GM12878 (cell line): ENCODE measurements at regions not wholly inside any gene's neighbourhood (a gene's known extent, or its start where the extent isn't known, plus 50 kb on each side); places are given as distances from the start of the nearest gene placed in this dataset.

Experiments
- BHLHE40 ChIP-seq, 2 experiments: fragments of 450-650 bp in 1 of 2; IDR thresholded peaks; 2 replicates each; pipeline ENCODE4 v1.6.1; 2011 to 2017; ENCODE audit warnings: low read depth in 2 of 2, borderline replicate concordance in 1 of 2, improper control_type of control experiment in 1 of 2, low read length in 1 of 2, mild to moderate bottlenecking in 1 of 2
- CREM ChIP-seq: IDR thresholded peaks from 2 replicates; pipeline ENCODE4 v1.6.1; 2014; ENCODE audit warnings: antibody characterized with exemption, low read depth
- CTCF ChIP-seq, 3 experiments: IDR thresholded peaks in 2 of 3; conservative IDR thresholded peaks in 1 of 3; 2 replicates each; pipeline ENCODE4 v1.5.1; 2011; ENCODE audit warnings: low read depth in 3 of 3, low read length in 3 of 3, mild to moderate bottlenecking in 3 of 3, control low read depth in 2 of 3, moderate library complexity in 2 of 3, inconsistent platforms in 1 of 3, mixed read lengths in 1 of 3; ENCODE audit not compliant: control insufficient read depth in 2 of 3, insufficient read depth in 1 of 3; ENCODE audit errors: extremely low read depth in 1 of 3
- EZH2 ChIP-seq: IDR thresholded peaks from 2 replicates; pipeline ENCODE4 v1.6.1; 2012; ENCODE audit warnings: low read depth, mild to moderate bottlenecking, control low read depth, inconsistent platforms, low read length, borderline replicate concordance; ENCODE audit not compliant: control insufficient read depth
- FOXK2 ChIP-seq: fragments of 450-650 bp; IDR thresholded peaks from 2 replicates; pipeline ENCODE4 v1.6.1; 2017; ENCODE audit warnings: mild to moderate bottlenecking, moderate library complexity
- HDGF ChIP-seq: fragments of 450-650 bp; IDR thresholded peaks from 2 replicates; pipeline ENCODE4 v1.6.1; 2016; ENCODE audit warnings: antibody characterized with exemption
- POLR2AphosphoS5 ChIP-seq: IDR thresholded peaks from 2 replicates; pipeline ENCODE4 v1.6.1; 2011; ENCODE audit warnings: mild to moderate bottlenecking, low read length, inconsistent platforms
- SRF ChIP-seq, 2 experiments: IDR thresholded peaks; 2 replicates each; pipeline ENCODE4 v1.6.1; 2011; ENCODE audit warnings: low read depth in 2 of 2, low read length in 2 of 2, mild to moderate bottlenecking in 1 of 2, moderate library complexity in 1 of 2
- SUZ12 ChIP-seq: fragments of 200-600 bp; sonication (generic); IDR thresholded peaks from one replicate; pipeline ENCODE4 v1.6.1; 2018; ENCODE audit warnings: antibody characterized with exemption, mild to moderate bottlenecking; ENCODE audit not compliant: unreplicated experiment
- TAF1 ChIP-seq: IDR thresholded peaks from 2 replicates; pipeline ENCODE4 v1.6.1; 2011; ENCODE audit warnings: mild to moderate bottlenecking, low read depth, low read length, borderline replicate concordance
- ZZZ3 ChIP-seq: IDR thresholded peaks from 2 replicates; pipeline ENCODE4 v1.6.1; 2011; ENCODE audit warnings: low read depth; ENCODE audit not compliant: control insufficient read depth, insufficient read length

- TF ChIP-seq TAF1: no peak
- no peak for TF ChIP-seq BHLHE40 (IDR thresholded peaks at IDR 0.05; ENCODE audit: borderline replicate concordance in 1 of 2, low read depth in 2 of 2, low read length in 1 of 2)
- TF ChIP-seq CTCF (IDR thresholded peaks at IDR 0.05 in 2 of 3, conservative IDR thresholded peaks at IDR 0.05 in 1 of 3; ENCODE audit: control insufficient read depth in 2 of 3, extremely low read depth in 1 of 3, insufficient read depth in 1 of 3, low read depth in 3 of 3, low read length in 3 of 3): no peak
- TF ChIP-seq SUZ12: no peak
- no peak for TF ChIP-seq CREM
- TF ChIP-seq FOXK2: no peak
- no peak for TF ChIP-seq POLR2AphosphoS5
- no peak for TF ChIP-seq EZH2
- TF ChIP-seq ZZZ3: no peak
- TF ChIP-seq SRF (IDR thresholded peaks at IDR 0.05; ENCODE audit: low read depth in 2 of 2, low read length in 2 of 2): no peak
- TF ChIP-seq HDGF: no peak
Measured at GRCh38 chr13:76799696-76800095, 86.5 kb downstream of the KCTD12 start.
